ENCODE measurements at regions not wholly inside any gene's neighbourhood (a gene's known extent, or its start where the extent isn't known, plus 50 kb on each side); places are given as distances from the start of the nearest gene placed in this dataset.
A peak's percentile ranks its signal among the peaks of the same experiment; 100 is the strongest.

GRCh38 chr4:35652197-35652596, 592.1 kb downstream of the ARAP2 start:
- no peak for DNase-seq (ENCODE audit: low read depth in 2 of 2)

- DNase-seq (ENCODE audit: low read depth in 2 of 2), result no peak
These were observed 590.9 kb downstream of the ARAP2 start for GRCh38 chr4:35653451-35653850.

GRCh38 chr4:35673137-35673536, 571.2 kb downstream of the ARAP2 start:
- no peak for DNase-seq (ENCODE audit: low read depth in 2 of 2)

GRCh38 chr4:35684755-35685154, 559.6 kb downstream of the ARAP2 start:
- no peak for DNase-seq (ENCODE audit: low read depth in 2 of 2)

GRCh38 chr4:35689870-35690269, 554.4 kb downstream of the ARAP2 start:
- DNase-seq (ENCODE audit: low read depth in 2 of 2), result no peak

- DNase-seq (ENCODE audit: low read depth in 2 of 2), result no peak
These were observed 554.0 kb downstream of the ARAP2 start for GRCh38 chr4:35690271-35690670.

GRCh38 chr4:35695003-35695402, 549.3 kb downstream of the ARAP2 start:
- DNase-seq (ENCODE audit: low read depth in 2 of 2), result no peak

- no peak for DNase-seq (ENCODE audit: low read depth in 2 of 2)
These were observed 548.9 kb downstream of the ARAP2 start for GRCh38 chr4:35695421-35695820.

- DNase-seq (ENCODE audit: low read depth in 2 of 2), result no peak
These were observed 547.0 kb downstream of the ARAP2 start for GRCh38 chr4:35697210-35697736.

GRCh38 chr4:35700663-35701062, 543.7 kb downstream of the ARAP2 start:
- DNase-seq (ENCODE audit: low read depth in 2 of 2), result no peak

- DNase-seq (ENCODE audit: low read depth in 2 of 2), result no peak
These were observed 535.2 kb downstream of the ARAP2 start for GRCh38 chr4:35709080-35709479.

- no peak for DNase-seq (ENCODE audit: low read depth in 2 of 2)
These were observed 534.0 kb downstream of the ARAP2 start for GRCh38 chr4:35710343-35710742.

- DNase-seq (ENCODE audit: low read depth in 2 of 2), result no peak
These were observed 533.2 kb downstream of the ARAP2 start for GRCh38 chr4:35711127-35711526.

- no peak for DNase-seq (ENCODE audit: low read depth in 2 of 2)
These were observed 520.3 kb downstream of the ARAP2 start for GRCh38 chr4:35723973-35724372.

GRCh38 chr4:35725131-35725530, 519.2 kb downstream of the ARAP2 start:
- DNase-seq (ENCODE audit: low read depth in 2 of 2), result no peak

GRCh38 chr4:35730414-35730813, 513.9 kb downstream of the ARAP2 start:
- DNase-seq (ENCODE audit: low read depth in 2 of 2), result no peak

GRCh38 chr4:35734381-35735098, 509.8 kb downstream of the ARAP2 start:
- no peak for DNase-seq (ENCODE audit: low read depth in 2 of 2)

- no peak for DNase-seq (ENCODE audit: low read depth in 2 of 2)
These were observed 505.0 kb downstream of the ARAP2 start for GRCh38 chr4:35739308-35739707.

GRCh38 chr4:35754047-35754446, 490.3 kb downstream of the ARAP2 start:
- no peak for DNase-seq (ENCODE audit: low read depth in 2 of 2)

GRCh38 chr4:35757836-35758235, 486.5 kb downstream of the ARAP2 start:
- DNase-seq (ENCODE audit: low read depth in 2 of 2), result no peak

GRCh38 chr4:35760807-35761206, 483.5 kb downstream of the ARAP2 start:
- DNase-seq (ENCODE audit: low read depth in 2 of 2), result no peak

GRCh38 chr4:35771571-35771970, 472.7 kb downstream of the ARAP2 start:
- peak; percentile 10 to 23 for DNase-seq (ENCODE audit: low read depth in 2 of 2)

- peak; percentile 2 to 10 for DNase-seq (ENCODE audit: low read depth in 2 of 2)
These were observed 472.0 kb downstream of the ARAP2 start for GRCh38 chr4:35772291-35772690.

Data from fibroblast of skin of left biceps (primary cell).